ENCODE measurements at regions not wholly inside any gene's neighbourhood (a gene's known extent, or its start where the extent isn't known, plus 50 kb on each side); places are given as distances from the start of the nearest gene placed in this dataset.

DNA sequence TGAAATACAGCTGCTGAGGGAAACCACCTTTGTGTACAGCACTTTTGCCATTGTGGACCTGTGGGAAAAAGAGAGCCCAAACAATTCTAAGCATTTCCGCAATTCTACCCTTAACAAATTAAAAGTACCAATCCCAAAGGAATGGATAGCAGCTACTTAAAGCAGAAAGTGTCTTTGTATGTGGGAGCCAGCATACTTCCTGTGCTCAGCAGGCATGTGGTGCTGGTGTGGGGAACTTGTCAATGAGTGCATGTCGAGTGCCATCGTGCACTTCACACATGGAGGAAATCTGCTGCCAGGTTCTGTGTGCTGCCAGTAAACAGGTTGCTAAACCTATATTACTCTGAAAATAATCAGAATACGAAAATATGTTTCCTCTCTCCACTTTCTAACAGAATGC, 399.0 kb downstream of the LRRC70 start:
- Histone ChIP-seq H3K4me2 (ENCODE audit: low read length) (no peak overlapping the region), H3K79me2 (ENCODE audit: insufficient read depth, low read length) (no peaks in the 10 kb centered on the region), H3K9ac (ENCODE audit: low read length) (no peak overlapping the region), H3K27ac (ENCODE audit: low read depth, low read length, poor library complexity, severe bottlenecking) (no peak overlapping the region), H2AFZ (ENCODE audit: low read length) (no peak overlapping the region), H4K20me1 (ENCODE audit: insufficient read depth, low read length) (no peaks in the 10 kb centered on the region), H3K27me3 (ENCODE audit: insufficient read depth, low read length) (no peaks in the 10 kb centered on the region), H3K4me1 (ENCODE audit: insufficient read depth, low read length, severe bottlenecking) (no peaks in the 10 kb centered on the region), H3K9me2 (ENCODE audit: low read depth, low read length) (no peaks in the 10 kb centered on the region), H3K9me3 (ENCODE audit: low read length) (no peaks in the 10 kb centered on the region), H3K36me3 (ENCODE audit: insufficient read depth, low read length) (no peaks in the 10 kb centered on the region), H3K4me3 (ENCODE audit: low read depth, low read length, poor library complexity, severe bottlenecking) (no peak overlapping the region), H3F3A (ENCODE audit: insufficient read depth, low read length) (no peaks in the 10 kb centered on the region)
- TF ChIP-seq CTCF (IDR thresholded peaks at IDR 0.05; ENCODE audit: low read length), result no peak
- TF ChIP-seq EZH2 (IDR thresholded peaks at IDR 0.05; ENCODE audit: borderline replicate concordance, low read length), result no peak

DNA sequence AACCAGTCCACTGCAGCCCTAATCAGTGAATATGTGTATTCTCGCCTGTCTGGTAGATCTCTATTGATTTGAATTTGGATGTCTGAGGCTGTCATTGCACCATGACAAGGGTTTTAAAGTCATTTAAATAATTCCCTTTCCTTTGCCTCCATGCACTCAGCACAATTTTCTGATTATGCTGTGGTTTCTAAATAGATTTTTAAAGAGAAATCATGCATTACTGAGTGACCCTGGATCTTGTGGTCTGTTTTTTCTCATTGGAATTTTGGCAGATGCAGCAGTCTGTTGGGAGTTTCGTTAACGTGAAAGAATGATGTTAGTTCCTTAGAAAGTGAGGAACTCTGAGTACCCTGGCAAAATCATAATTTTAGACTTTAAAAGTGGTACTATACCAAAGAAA, 396.0 kb downstream of the LRRC70 start:
- Histone ChIP-seq H3K4me3 (ENCODE audit: low read depth, low read length, poor library complexity, severe bottlenecking) (no peak overlapping the region), H2AFZ (ENCODE audit: low read length) (no peak overlapping the region), H4K20me1 (ENCODE audit: insufficient read depth, low read length) (no peaks in the 10 kb centered on the region), H3K9me3 (ENCODE audit: low read length) (no peaks in the 10 kb centered on the region), H3K4me1 (ENCODE audit: insufficient read depth, low read length, severe bottlenecking) (no peaks in the 10 kb centered on the region), H3K9me2 (ENCODE audit: low read depth, low read length) (no peaks in the 10 kb centered on the region), H3K27me3 (ENCODE audit: insufficient read depth, low read length) (no peaks in the 10 kb centered on the region), H3K79me2 (ENCODE audit: insufficient read depth, low read length) (no peaks in the 10 kb centered on the region), H3K4me2 (ENCODE audit: low read length) (no peak overlapping the region), H3F3A (ENCODE audit: insufficient read depth, low read length) (no peaks in the 10 kb centered on the region), H3K36me3 (ENCODE audit: insufficient read depth, low read length) (no peaks in the 10 kb centered on the region), H3K9ac (ENCODE audit: low read length) (no peak overlapping the region), H3K27ac (ENCODE audit: low read depth, low read length, poor library complexity, severe bottlenecking) (no peak overlapping the region)
- TF ChIP-seq EZH2 (IDR thresholded peaks at IDR 0.05; ENCODE audit: borderline replicate concordance, low read length), result no peak
- TF ChIP-seq CTCF (IDR thresholded peaks at IDR 0.05; ENCODE audit: low read length), result no peak

- H4K20me1 ChIP-seq (ENCODE audit: insufficient read depth, low read length), result no peaks in the 10 kb centered on the region
- no peaks in the 10 kb centered on the region for H3K36me3 ChIP-seq (ENCODE audit: insufficient read depth, low read length)
- no peak overlapping the region for H3K4me2 ChIP-seq (ENCODE audit: low read length)
- H3K27ac ChIP-seq (ENCODE audit: low read depth, low read length, poor library complexity, severe bottlenecking), result no peak overlapping the region
- no peaks in the 10 kb centered on the region for H3F3A ChIP-seq (ENCODE audit: insufficient read depth, low read length)
- no peak overlapping the region for H3K4me3 ChIP-seq (ENCODE audit: low read depth, low read length, poor library complexity, severe bottlenecking)
- H3K79me2 ChIP-seq (ENCODE audit: insufficient read depth, low read length), result no peaks in the 10 kb centered on the region
- no peak overlapping the region for H2AFZ ChIP-seq (ENCODE audit: low read length)
- no peak for TF ChIP-seq CTCF (IDR thresholded peaks at IDR 0.05; ENCODE audit: low read length)
- no peak for TF ChIP-seq EZH2 (IDR thresholded peaks at IDR 0.05; ENCODE audit: borderline replicate concordance, low read length)
- no peaks in the 10 kb centered on the region for H3K9me3 ChIP-seq (ENCODE audit: low read length)
- no peaks in the 10 kb centered on the region for H3K4me1 ChIP-seq (ENCODE audit: insufficient read depth, low read length, severe bottlenecking)
- H3K27me3 ChIP-seq (ENCODE audit: insufficient read depth, low read length), result no peaks in the 10 kb centered on the region
- no peaks in the 10 kb centered on the region for H3K9me2 ChIP-seq (ENCODE audit: low read depth, low read length)
- no peak overlapping the region for H3K9ac ChIP-seq (ENCODE audit: low read length)
Observed at GRCh38 chr5:62969409-62970120, 390.9 kb downstream of the LRRC70 start.

Data from OCI-LY1 (cell line).